NCI-H510A treated with DMSO at 0.1 percent for 48 hours (cell line): ENCODE measurements at regions not wholly inside any gene's neighbourhood (a gene's known extent, or its start where the extent isn't known, plus 50 kb on each side); places are given as distances from the start of the nearest gene placed in this dataset.
"Not testable (repeated sequence)": the region's sequence is repeated elsewhere in the genome, so short reads cannot be mapped to it uniquely, and the experiment has no call there.

Experiments
- DNase-seq: peaks from one replicate; lab custom pipeline; 2025; lab: John Stamatoyannopoulos, UW

DNA sequence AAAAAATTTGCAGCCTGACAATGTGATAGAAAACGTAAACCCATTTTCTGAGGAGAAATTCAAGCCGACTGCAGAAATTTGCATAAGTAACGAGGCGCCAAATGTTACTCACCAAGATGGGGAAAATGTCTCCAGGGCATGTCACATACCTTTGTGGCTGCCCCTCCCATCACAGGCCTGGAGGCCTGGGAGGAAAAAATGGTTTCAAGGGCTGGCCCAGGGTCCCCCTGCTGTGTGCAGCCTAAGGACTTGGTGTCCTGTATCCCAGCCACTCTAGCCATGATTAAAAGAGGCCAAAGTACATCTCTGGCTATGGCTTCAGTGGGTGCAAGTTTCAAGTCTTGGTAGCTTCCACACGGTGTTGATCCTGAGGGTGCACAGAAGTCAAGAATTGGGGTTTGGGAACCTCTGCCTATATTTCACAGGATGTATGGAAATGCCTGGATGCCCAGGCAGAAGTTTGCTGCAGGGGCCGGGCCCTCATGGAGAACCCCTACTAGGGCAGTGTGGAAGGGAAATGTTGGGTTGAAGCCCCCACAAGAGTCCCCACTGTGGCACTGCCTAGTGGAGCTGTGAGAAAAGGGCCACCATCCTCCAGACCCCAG, 1842.3 kb downstream of the PCDH9 start:
- no peak for DNase-seq

DNA sequence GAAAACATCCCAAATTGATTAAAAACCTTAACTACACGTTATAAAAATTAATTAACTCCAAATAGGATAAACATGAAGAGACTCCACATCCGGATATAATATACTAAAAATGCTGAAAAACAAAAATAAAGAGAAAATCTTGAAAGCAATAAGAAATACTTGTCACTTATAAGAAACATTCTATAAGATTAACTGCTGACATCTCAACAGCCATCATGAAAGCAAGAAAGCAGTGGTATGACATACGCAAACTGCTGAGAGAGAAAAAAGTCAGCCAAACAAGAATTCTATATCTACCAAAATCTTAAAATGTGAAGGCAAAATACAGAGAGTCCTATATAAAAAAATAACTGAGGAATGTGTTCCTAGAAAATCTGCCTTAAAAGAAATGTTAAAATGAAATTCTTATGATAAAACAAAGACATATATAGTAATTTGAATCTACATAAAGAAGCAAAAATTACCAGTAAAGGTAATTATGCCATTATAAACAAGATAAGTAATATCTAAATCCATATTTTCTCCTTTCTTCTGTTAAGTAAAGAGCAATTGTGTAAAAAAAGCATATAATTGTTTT, 1851.1 kb downstream of the PCDH9 start:
- DNase-seq: no peak

DNA sequence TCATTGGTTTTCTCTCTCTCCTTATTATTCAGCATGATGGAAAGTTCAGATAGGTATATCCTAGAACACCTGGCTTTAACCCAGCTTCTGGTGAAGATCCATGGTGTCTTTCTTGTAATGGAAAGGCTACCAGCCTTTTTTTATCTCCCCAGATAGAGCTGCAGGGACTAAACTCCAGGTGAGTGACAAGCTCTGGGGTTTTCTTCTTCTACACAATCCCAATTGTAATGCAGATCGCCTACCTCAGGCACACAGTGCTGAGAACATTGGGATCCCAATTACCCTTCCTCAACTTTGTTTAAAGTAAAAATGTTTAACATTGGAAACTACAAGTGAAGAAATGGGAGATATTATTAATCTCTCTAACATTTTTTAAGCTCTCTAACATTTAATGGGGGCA, 1851.7 kb downstream of the PCDH9 start:
- no peak for DNase-seq

GRCh38 chr13:65368832-65369231, 1861.3 kb downstream of the PCDH9 start:
- DNase-seq: no peak

DNA sequence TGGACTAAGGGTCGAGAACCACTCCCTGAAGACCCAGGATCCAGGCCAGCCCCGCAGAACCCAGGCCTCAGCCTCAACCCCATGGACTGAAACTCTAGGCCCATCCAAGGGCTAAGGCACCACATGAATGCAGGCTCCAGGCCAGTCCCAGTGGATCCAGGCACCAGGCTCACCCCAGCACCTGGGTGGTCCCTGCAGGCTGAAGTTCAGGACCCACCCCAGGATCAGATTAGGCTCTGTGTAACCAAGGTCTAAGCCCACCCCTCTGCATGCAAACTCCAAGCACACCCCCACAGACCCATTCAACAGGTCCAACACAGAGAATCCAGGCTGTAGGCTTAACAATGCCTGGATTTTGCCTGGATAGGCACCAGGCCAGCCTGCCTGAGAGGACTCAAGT, 1876.2 kb downstream of the PCDH9 start:
- DNase-seq: no peak

GRCh38 chr13:65353150-65353549, 1877.0 kb downstream of the PCDH9 start:
- not testable (repeated sequence) for DNase-seq

DNA sequence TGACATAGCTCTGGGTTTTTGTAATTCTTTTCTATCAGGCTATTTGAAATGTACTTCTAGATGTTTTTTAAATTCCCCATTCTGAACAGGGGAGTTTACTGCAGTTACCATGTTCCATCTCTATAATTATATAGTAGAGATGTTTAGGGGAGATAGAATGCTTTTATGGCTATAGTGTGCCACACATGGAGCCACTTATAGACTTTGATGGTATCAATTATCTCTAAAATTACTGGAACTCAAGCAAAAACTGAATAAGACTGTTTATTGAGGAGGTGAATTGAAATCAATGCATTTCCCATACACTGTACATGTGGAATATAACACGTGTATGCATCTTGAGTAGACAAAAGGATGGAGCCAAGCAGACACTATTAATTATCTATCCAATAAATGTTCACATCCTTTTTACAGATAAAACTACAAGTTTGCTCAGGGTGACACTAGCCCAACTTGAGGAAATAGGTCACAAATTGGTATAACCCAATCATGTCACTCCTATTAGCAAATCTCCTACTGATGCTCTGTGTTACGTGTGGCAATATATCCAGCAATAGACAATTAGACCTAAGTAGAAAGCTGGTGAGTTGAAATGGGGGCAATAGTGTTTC, 1882.6 kb downstream of the PCDH9 start:
- no peak for DNase-seq

DNA sequence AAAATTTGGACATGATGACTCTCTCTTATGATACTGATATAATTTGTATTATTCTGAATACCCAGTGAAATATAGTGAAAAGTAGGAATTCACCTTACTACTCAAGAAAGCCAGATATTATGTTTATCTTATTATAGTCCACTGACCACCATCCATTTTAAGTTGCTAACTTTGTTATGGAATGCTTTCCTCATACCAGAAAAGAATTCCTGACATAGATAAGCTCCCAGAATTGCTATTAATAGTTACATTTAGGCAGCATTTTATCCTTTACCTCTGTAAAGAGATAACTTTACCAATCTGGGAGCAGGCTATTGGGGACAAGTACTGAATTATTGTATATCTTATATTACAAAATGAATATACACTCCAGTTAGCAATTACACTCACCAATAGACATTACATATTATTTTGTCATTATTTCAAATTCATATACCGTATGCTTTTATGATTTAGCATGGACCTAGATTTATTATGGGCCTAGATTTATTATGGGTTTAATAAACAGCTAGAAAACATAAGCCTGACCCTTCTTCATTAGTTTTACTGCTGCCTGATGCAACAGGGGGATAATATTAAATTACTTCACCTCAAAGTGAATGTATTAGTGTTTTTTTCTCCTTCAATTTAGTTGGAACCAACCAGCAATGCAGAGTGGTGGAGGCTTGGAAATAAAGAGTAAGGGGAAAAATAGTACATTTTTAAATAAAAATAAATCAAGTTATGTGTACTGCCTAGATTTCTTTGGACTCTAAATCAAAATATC, 1886.1 kb downstream of the PCDH9 start:
- DNase-seq: no peak

DNA sequence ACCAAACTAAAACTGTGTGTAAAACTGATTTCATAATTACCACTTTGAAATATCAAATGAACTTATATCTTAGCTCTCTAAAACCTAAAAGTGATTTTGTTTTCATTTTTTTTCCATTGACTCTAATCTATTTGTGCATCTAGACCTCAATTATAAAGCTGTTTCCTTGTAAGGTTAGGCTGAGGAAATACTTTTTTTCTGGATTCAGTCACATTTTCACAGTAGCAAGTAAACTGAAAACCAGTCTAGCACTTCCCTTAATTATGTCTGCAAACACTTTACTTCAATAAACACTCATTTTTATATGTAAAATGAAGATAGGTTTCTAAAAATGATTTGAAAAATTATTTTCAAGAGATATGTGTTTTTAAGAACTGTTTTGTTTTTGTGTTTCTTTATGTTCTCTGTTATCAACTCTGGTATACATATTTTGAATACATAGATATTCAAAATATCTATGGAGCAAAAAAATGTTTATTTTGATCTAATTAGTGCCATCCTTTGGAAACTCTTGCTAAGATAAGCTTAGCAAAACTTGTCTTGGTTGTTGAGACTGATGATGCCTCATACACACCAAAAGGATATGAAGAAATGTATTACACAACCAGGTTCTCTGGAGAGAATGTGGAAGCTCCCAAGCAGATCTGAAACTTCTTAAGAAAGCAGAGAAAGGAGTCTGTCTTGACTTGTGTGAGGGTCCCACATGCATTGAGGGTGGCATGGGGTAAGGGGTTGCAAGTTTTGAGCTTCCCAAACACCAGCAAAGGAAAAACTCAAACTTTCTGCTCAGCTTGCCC, 1887.4 kb downstream of the PCDH9 start:
- DNase-seq: no peak

DNA sequence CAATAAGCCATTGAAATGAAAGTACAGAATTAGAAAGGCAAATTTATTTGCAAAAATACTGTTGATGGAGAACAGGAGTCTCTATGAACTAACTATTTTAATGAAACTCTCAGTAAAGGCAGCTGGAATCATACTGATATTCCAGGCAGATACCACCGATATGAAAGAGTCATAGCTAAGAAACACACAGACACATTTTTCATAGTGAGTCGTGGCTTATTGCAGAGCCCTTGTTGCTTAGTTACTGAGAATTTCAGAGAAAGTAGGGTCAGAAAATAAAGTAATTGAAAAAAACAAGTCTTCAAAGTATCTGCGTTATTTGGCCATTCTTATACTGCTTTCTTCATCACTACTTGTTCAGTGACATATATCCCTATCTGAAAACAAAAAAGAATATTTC, 1890.9 kb downstream of the PCDH9 start:
- no peak for DNase-seq

DNA sequence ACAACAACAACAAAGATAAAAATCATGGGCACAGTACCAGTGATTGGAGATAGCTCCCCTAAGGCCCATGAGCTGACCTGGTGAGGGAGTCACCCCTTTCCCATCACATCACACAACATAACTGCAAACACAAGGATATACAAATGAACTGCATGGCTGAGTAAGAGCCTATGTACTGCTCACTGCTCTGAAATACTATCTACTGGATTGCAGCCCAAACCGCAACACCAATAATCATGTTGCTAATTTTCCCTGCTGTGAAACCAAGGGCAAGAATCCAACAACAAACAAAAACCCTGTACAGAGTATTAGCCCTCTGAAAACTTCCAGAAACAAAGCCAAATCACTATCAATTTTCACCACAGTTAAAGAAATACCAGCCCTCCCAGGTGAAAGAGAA, 1893.2 kb downstream of the PCDH9 start:
- no peak for DNase-seq

DNA sequence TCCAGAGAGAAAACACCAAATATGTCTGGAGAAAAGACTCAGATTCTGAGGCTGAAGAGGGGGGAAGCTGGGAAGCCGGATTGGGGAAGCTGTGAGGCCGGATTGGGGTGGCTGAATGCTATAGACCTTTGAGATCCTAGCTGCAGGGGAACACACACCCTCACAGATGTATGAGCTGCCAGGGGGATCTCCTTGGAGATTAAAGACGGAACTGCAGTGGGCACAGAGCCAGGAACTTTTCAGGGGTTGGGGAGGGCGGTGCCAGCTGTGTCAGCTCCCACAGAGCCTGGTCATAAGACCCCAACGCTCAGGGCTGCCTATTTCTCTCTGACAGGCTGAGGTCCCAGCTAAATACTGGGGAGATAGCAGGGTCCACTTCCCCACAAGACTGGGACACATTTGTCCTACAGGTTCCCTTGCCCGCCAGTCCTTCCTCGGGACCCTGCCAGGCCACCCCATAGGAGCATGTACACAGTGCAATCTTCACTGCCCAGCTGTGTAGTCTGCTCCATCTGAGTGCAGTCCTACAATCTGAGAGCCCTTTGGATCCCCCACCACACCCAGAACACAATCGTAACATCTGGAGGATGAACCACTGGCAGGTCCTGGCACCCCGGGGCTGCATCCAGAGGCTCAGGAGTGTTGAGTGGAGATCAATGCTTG, 1893.9 kb downstream of the PCDH9 start:
- DNase-seq: no peak

GRCh38 chr13:65330691-65331090, 1899.4 kb downstream of the PCDH9 start:
- DNase-seq: no peak

GRCh38 chr13:65330287-65330686, 1899.8 kb downstream of the PCDH9 start:
- DNase-seq: no peak

GRCh38 chr13:65323192-65323591, 1906.9 kb downstream of the PCDH9 start:
- DNase-seq: not testable (repeated sequence)

DNA sequence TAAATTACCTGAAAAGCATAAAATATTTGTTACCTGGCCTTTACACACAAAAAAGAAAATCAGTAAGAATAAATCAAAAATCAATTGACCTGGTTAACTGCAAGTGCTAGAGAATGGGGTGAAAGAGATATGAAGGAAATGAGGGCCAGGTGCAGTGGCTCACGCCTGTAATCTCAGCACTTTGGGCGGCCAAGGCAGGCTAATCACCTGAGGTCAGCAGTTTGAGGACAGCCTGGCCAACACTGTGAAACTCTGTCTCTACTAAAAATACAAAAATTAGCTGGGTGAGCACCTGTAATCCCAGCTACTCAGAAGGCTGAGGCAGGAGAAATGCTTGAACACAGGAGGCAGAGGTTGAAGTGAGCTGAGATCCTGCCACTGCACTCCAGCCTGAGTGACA, 1908.7 kb downstream of the PCDH9 start:
- DNase-seq: not testable (repeated sequence)

DNA sequence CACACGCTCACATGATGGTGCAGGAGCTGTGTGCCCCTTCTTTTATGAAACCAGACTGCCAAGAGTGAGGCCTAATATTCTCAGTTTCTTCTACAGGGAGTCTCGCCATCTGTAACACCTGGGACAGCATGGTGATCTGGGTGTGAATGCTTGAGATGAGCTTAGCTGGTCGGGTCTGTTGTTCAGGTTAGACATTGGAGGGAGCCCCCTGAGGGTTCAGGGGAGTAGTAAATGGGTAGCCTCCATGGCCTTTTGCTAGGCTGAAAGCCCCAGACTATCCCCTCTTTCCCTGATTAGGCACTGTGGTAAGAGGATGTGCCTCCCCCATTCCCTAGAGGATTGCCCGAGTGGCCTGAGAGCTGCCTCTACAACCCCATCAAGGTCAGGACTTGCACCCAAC, 1916.1 kb downstream of the PCDH9 start:
- DNase-seq: no peak

GRCh38 chr13:65310663-65311328, 1919.3 kb downstream of the PCDH9 start:
- DNase-seq: no peak

GRCh38 chr13:65309906-65310305, 1920.2 kb downstream of the PCDH9 start:
- DNase-seq: no peak

- DNase-seq: not testable (repeated sequence)
Measured at GRCh38 chr13:65308729-65309128, 1921.4 kb downstream of the PCDH9 start.

DNA sequence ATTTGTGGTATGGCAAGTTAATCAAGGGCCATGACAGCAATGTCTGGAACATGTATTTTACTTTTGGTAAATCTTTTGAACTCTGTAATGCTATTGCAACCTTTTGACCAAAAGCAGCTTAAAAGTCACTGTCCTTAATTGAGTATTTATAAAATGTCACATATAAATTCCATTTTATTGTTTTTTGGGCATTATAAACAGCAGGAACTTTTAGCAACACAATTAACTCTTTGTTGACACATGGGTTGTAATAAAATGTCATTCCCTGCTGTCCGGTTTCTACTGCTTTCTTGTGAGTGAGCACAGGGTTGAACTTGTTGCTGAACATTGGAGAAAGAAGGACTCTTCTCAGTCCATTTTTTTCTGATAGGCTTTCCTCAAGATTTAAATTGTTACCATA, 1923.1 kb downstream of the PCDH9 start:
- DNase-seq: no peak
